ENCODE measurements at regions not wholly inside any gene's neighbourhood (a gene's known extent, or its start where the extent isn't known, plus 50 kb on each side); places are given as distances from the start of the nearest gene placed in this dataset.
A peak's percentile ranks its signal among the peaks of the same experiment; 100 is the strongest.

DNA sequence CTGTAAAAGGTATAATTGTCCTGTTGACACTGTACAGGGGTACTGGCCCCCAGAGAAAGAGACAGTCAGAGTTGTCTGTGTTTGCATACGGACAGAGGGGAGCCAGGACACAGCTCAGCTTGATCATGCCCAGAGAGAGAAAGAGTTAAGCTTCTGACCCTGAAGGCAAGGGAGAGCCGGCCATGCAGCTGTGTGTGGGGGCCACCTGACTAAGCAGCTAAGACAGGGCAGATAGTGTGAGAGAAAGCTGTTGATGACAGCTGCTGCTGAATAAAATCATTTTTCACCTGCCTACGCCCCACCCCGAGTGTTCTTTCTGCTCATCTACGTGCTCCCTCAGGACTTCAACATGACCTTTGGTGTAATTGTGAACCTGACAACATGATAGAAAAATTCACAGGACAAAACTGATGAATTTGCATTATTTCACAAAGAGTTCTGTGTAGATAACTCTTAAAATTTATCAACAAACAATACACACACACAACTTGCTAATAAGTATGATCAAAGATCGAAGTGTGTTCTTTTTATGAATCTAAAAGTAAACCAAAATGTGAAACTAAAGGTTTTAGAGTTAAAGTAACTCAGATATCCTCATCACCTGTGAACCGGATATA lies 1294.3 kb upstream of the ATXN8OS start:
- no peak overlapping the region for H3K4me3 Mint-ChIP-seq
- H3K4me1 Mint-ChIP-seq: no peaks in the 10 kb centered on the region
- no peaks in the 10 kb centered on the region for H3K27me3 Mint-ChIP-seq
- H3K36me3 Mint-ChIP-seq: no peaks in the 10 kb centered on the region
- no peak for ATAC-seq
- H3K9me3 Mint-ChIP-seq: peaks cover 0 to 15% (median 2%) of the 10 kb centered on the region in 9 donors
- H3K27ac Mint-ChIP-seq: no peak overlapping the region
- DNase-seq: no peak
- POLR2A ChIA-PET: no interaction called here

DNA sequence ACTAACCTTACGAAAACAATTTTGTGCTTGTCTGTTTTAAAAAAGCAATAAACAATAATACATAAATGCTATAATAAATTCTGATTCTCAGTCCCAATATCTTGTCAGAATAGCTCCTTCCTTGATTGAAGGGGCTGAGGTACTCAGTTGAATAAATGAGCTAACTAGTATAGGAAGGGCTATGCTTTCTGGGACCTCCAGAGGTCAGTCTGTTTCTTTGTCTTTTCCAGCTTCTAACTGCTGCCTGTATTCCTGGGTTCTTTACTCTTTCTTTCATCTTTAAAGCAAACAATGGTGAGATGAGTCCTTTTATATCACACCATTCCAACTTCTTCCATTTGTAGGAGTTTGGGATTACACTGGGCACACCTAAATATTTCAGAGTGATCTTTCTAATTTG lies 1297.0 kb upstream of the ATXN8OS start:
- ATAC-seq (no peak), DNase-seq (no peak)
- no peaks in the 10 kb centered on the region for H3K27me3 Mint-ChIP-seq
- POLR2A ChIA-PET: no interaction called here
- H3K4me1 Mint-ChIP-seq: no peaks in the 10 kb centered on the region
- peaks cover 0 to 16% (median 2%) of the 10 kb centered on the region in 9 donors for H3K9me3 Mint-ChIP-seq
- H3K36me3 Mint-ChIP-seq: no peaks in the 10 kb centered on the region
- no peak overlapping the region for H3K27ac Mint-ChIP-seq
- H3K4me3 Mint-ChIP-seq: no peak overlapping the region

- POLR2A ChIA-PET: no interaction called here
- Mint-ChIP-seq H3K4me1 (no peaks in the 10 kb centered on the region), H3K27ac (no peak overlapping the region), H3K9me3 (peaks cover 0 to 12% (median 2%) of the 10 kb centered on the region in 9 donors), H3K36me3 (no peaks in the 10 kb centered on the region), H3K27me3 (no peaks in the 10 kb centered on the region), H3K4me3 (no peak overlapping the region)
- ATAC-seq: no peak
- DNase-seq: no peak
These were observed 1299.2 kb upstream of the ATXN8OS start for GRCh38 chr13:68808456-68808855.

DNA sequence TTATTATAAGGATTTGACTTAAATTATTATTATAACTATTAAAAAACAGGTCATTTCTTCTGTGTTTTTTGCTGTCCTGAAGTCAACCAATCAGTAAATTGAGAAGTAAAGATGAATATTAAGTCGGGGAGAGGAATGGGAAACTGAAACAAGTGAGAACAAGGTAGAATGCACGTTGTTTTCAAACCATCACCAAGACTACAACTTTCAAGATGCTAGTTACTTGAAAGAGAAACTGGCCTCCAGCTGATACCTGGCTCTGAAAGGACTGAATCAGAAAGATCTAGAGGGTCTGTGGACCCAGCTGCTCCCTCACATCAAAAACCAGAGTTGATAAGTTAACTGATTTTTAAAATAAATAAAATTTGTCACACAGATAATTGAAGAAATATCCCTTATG lies 1301.5 kb upstream of the ATXN8OS start:
- no peaks in the 10 kb centered on the region for H3K36me3 Mint-ChIP-seq
- no peaks in the 10 kb centered on the region for H3K27me3 Mint-ChIP-seq
- no peak overlapping the region for H3K4me3 Mint-ChIP-seq
- H3K4me1 Mint-ChIP-seq: no peaks in the 10 kb centered on the region
- H3K27ac Mint-ChIP-seq: no peak overlapping the region
- ATAC-seq (no peak), DNase-seq (no peak)
- peaks cover 0 to 18% (median 2%) of the 10 kb centered on the region in 9 donors for H3K9me3 Mint-ChIP-seq
- POLR2A ChIA-PET: no interaction called here

DNA sequence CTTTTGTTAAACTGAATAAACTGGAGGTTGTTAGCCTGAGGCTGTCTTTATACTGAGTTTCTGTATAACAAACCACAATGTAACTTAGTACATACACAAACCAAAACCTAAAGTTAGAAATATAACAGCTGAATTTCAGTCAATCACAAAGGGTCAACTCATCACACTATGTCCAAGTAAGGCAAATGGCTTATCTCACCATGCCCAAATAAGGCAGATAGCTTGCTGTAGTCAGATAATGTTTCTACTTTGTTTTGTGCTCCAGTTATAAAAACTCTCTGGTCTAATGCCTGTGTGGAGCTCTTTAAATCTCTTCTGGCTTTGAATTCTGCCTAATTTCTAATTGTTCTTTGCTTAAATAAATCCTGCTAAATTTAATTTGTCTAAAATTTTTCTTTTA lies 1323.4 kb upstream of the ATXN8OS start:
- Mint-ChIP-seq H3K27ac (no peak overlapping the region), H3K27me3 (no peaks in the 10 kb centered on the region), H3K36me3 (peaks cover 0 to 4% (median 0%) of the 10 kb centered on the region in 3 donors), H3K9me3 (peaks cover 0 to 29% (median 10%) of the 10 kb centered on the region in 9 donors), H3K4me1 (no peaks in the 10 kb centered on the region), H3K4me3 (no peak overlapping the region)
- DNase-seq (no peak), ATAC-seq (no peak)
- POLR2A ChIA-PET: no interaction called here

- Mint-ChIP-seq H3K4me1 (no peaks in the 10 kb centered on the region), H3K36me3 (peaks cover 0 to 4% (median 0%) of the 10 kb centered on the region in 3 donors), H3K4me3 (no peak overlapping the region), H3K9me3 (peaks cover 0 to 18% (median 3%) of the 10 kb centered on the region in 9 donors), H3K27ac (no peak overlapping the region), H3K27me3 (no peaks in the 10 kb centered on the region)
- POLR2A ChIA-PET: no interaction called here
- no peak for DNase-seq
- no peak for ATAC-seq
These were observed 1348.0 kb upstream of the ATXN8OS start for GRCh38 chr13:68759617-68760016.

DNA sequence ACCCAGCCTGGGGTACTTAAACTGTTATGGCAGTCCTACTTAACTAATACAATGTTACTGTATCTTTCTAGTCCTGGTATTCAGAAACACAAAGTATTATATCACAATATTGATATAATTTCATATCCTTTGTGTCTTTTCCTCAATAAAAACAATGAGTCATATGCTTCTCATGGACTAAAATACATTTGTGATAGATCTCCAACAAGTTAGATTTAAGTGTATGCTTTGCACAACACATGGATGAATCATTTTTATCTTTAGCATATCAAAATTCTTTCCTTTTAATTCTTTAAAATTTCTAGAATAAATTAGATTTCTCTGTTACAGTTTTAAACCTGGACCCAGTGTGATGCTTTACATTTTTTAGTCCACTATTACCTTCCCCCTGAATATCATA lies 1357.8 kb upstream of the ATXN8OS start:
- no peak for DNase-seq
- H3K4me1 Mint-ChIP-seq: no peaks in the 10 kb centered on the region
- H3K36me3 Mint-ChIP-seq: no peaks in the 10 kb centered on the region
- H3K9me3 Mint-ChIP-seq: peaks cover 3 to 29% (median 14%) of the 10 kb centered on the region in 9 donors
- no peak overlapping the region for H3K4me3 Mint-ChIP-seq
- ATAC-seq: no peak
- POLR2A ChIA-PET: no interaction called here
- H3K27me3 Mint-ChIP-seq: no peaks in the 10 kb centered on the region
- no peak overlapping the region for H3K27ac Mint-ChIP-seq

DNA sequence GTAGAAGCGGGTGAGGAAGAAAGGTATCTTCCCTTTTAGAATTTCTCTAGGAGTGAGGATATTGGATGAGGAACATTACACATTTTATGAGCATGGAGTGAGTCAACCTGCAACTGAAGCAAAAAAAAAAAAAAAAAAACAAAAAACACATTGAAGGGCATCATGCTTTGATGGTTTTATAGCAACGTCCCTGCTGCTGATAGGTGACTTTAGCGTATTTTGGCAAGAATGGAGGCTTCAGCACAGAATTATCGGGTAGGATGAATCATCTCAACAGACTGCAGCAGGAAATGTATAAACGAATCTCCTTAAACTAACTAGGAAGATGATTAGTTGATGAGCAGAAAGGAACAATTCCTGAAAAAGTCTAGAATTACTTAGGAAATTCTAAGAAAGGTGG lies 1359.6 kb upstream of the ATXN8OS start:
- Mint-ChIP-seq H3K9me3 (peaks cover under 1 to 22% (median 13%) of the 10 kb centered on the region in 9 donors), H3K4me1 (no peaks in the 10 kb centered on the region), H3K4me3 (no peak overlapping the region), H3K27ac (no peak overlapping the region), H3K27me3 (no peaks in the 10 kb centered on the region), H3K36me3 (no peaks in the 10 kb centered on the region)
- POLR2A ChIA-PET: no interaction called here
- DNase-seq (no peak), ATAC-seq (no peak)

GRCh38 chr13:68745502-68745901 lies 1362.1 kb upstream of the ATXN8OS start:
- POLR2A ChIA-PET: no interaction called here
- Mint-ChIP-seq H3K36me3 (no peaks in the 10 kb centered on the region), H3K9me3 (peaks cover 0 to 19% (median 11%) of the 10 kb centered on the region in 9 donors), H3K4me1 (no peaks in the 10 kb centered on the region), H3K27ac (no peak overlapping the region), H3K27me3 (no peaks in the 10 kb centered on the region), H3K4me3 (no peak overlapping the region)
- no peak for ATAC-seq
- no peak for DNase-seq

GRCh38 chr13:68736961-68737360 lies 1370.7 kb upstream of the ATXN8OS start:
- no peaks in the 10 kb centered on the region for H3K4me1 Mint-ChIP-seq
- ATAC-seq (no peak), DNase-seq (no peak)
- POLR2A ChIA-PET: no interaction called here
- H3K27me3 Mint-ChIP-seq: no peaks in the 10 kb centered on the region
- no peak overlapping the region for H3K4me3 Mint-ChIP-seq
- peak overlapping the region in 1 of 10 donors; percentile 4 for H3K27ac Mint-ChIP-seq
- peaks cover 0 to 13% (median 3%) of the 10 kb centered on the region in 9 donors for H3K9me3 Mint-ChIP-seq
- no peaks in the 10 kb centered on the region for H3K36me3 Mint-ChIP-seq

GRCh38 chr13:68727798-68728197 lies 1379.8 kb upstream of the ATXN8OS start:
- Mint-ChIP-seq H3K36me3 (no peaks in the 10 kb centered on the region), H3K27ac (no peak overlapping the region), H3K4me3 (no peak overlapping the region), H3K27me3 (no peaks in the 10 kb centered on the region), H3K9me3 (peaks cover 0 to 19% (median 5%) of the 10 kb centered on the region in 9 donors), H3K4me1 (no peaks in the 10 kb centered on the region)
- DNase-seq (no peak), ATAC-seq (no peak)
- POLR2A ChIA-PET: no interaction called here

GRCh38 chr13:68727165-68727564 lies 1380.5 kb upstream of the ATXN8OS start:
- ATAC-seq (no peak), DNase-seq (no peak)
- peaks cover 0 to 22% (median 5%) of the 10 kb centered on the region in 9 donors for H3K9me3 Mint-ChIP-seq
- H3K36me3 Mint-ChIP-seq: no peaks in the 10 kb centered on the region
- no peaks in the 10 kb centered on the region for H3K27me3 Mint-ChIP-seq
- POLR2A ChIA-PET: no interaction called here
- no peaks in the 10 kb centered on the region for H3K4me1 Mint-ChIP-seq
- H3K4me3 Mint-ChIP-seq: no peak overlapping the region
- no peak overlapping the region for H3K27ac Mint-ChIP-seq

- Mint-ChIP-seq H3K9me3 (peaks cover 0 to 19% (median 7%) of the 10 kb centered on the region in 9 donors), H3K4me1 (no peaks in the 10 kb centered on the region), H3K27me3 (no peaks in the 10 kb centered on the region), H3K27ac (no peak overlapping the region), H3K36me3 (no peaks in the 10 kb centered on the region), H3K4me3 (no peak overlapping the region)
- POLR2A ChIA-PET: no interaction called here
- ATAC-seq (no peak), DNase-seq (no peak)
These were observed 1387.8 kb upstream of the ATXN8OS start for GRCh38 chr13:68719815-68720214.

DNA sequence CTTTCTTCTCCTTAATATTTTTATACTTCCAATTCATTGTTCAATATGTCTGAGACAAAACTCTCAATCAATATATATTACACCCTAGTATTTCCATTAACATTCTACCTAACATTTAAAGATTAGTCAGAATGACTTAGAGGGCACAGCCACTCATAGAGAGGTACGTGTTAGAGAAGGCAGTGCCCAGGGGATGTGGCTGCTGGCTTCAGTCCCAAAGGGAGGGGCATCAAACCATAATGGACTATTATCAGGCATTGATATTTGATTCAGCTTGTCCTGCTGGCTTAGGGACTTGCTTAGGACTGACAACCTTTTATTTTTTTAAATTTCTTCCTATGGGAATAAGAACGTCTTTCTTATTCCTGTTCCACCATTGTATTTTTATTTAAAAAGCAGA lies 1392.0 kb upstream of the ATXN8OS start:
- DNase-seq: no peak
- Mint-ChIP-seq H3K4me3 (no peak overlapping the region), H3K4me1 (no peaks in the 10 kb centered on the region)

More for the DNA sequence above, 1392.0 kb upstream of the ATXN8OS start:
- Mint-ChIP-seq H3K27ac (no peak overlapping the region), H3K9me3 (peaks cover 0 to 27% (median 7%) of the 10 kb centered on the region in 9 donors), H3K36me3 (no peaks in the 10 kb centered on the region), H3K27me3 (no peaks in the 10 kb centered on the region)
- POLR2A ChIA-PET: no interaction called here
- ATAC-seq: no peak

Data from naive thymus-derived CD8-positive, alpha-beta T cell (primary cell).